Cardiac muscle cell (in vitro differentiated cells and primary cell): ENCODE measurements at regions not wholly inside any gene's neighbourhood (a gene's known extent, or its start where the extent isn't known, plus 50 kb on each side); places are given as distances from the start of the nearest gene placed in this dataset.
A peak's percentile ranks its signal among the peaks of the same experiment; 100 is the strongest.

Experiments used
- DNase-seq, 2 donors: peaks; one replicate each; pipeline versions ENCODE4 v3.0.0 to v3.0.0-alpha.2; 2010 to 2017; ENCODE audit warnings: low read depth in 1 of 2, low spot score in 1 of 2
- H3K27ac ChIP-seq: fragments of 200-600 bp; sonication (generic); 2 replicates; pipeline ENCODE4 v1.5.1; 2016
- H3K27me3 ChIP-seq: fragments of 200-600 bp; sonication (generic); 2 replicates; pipeline ENCODE4 v1.6.0; 2016; ENCODE audit warnings: control low read depth
- H3K36me3 ChIP-seq: fragments of 200-600 bp; sonication (generic); 2 replicates; pipeline ENCODE4 v1.5.1; 2016; ENCODE audit warnings: control low read depth
- H3K4me1 ChIP-seq: fragments of 200-600 bp; sonication (generic); 2 replicates; pipeline ENCODE4 v1.8.1; 2017; ENCODE audit warnings: low read depth, mild to moderate bottlenecking, mixed run types
- H3K4me3 ChIP-seq: fragments of 200-600 bp; sonication (generic); 2 replicates; pipeline ENCODE4 v1.5.1; 2016; ENCODE audit warnings: mild to moderate bottlenecking
- H3K9me3 ChIP-seq: fragments of 200-600 bp; sonication (generic); 2 replicates; pipeline ENCODE4 v1.5.1; 2017; ENCODE audit warnings: low read depth, mild to moderate bottlenecking, control low read depth
- TF ChIP-seq, protein P1 (sequence below): IDR thresholded peaks from 2 replicates; pipeline ENCODE4 v1.5.1; 2012; ENCODE audit warnings: low read depth, mild to moderate bottlenecking, low read length

DNA sequence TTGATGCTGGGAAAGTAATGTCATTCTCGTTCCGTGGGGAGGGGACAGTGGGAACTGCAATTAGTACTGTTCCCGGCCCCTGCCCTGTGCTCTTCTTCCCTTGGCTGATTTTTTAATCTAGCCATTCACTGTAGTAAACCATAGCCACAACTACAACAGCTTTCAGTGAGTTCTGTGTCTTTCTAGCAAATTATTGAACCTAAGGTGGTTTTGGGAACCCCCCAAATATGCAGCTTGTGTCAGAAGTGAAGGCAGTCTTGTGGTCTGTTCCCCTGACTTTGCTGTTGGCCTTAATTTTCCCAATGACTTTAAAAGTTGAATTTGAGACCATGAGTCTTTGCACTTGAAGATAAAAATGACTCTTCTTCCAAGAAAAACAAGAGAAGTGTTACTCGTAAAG, 114.3 kb upstream of the ETV6 start:
- TF ChIP-seq, protein P1, sequence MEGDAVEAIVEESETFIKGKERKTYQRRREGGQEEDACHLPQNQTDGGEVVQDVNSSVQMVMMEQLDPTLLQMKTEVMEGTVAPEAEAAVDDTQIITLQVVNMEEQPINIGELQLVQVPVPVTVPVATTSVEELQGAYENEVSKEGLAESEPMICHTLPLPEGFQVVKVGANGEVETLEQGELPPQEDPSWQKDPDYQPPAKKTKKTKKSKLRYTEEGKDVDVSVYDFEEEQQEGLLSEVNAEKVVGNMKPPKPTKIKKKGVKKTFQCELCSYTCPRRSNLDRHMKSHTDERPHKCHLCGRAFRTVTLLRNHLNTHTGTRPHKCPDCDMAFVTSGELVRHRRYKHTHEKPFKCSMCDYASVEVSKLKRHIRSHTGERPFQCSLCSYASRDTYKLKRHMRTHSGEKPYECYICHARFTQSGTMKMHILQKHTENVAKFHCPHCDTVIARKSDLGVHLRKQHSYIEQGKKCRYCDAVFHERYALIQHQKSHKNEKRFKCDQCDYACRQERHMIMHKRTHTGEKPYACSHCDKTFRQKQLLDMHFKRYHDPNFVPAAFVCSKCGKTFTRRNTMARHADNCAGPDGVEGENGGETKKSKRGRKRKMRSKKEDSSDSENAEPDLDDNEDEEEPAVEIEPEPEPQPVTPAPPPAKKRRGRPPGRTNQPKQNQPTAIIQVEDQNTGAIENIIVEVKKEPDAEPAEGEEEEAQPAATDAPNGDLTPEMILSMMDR: no peak
- no peak overlapping the region for H3K27ac ChIP-seq
- H3K4me1 ChIP-seq: no peaks in the 10 kb centered on the region
- no peaks in the 10 kb centered on the region for H3K27me3 ChIP-seq
- no peak for DNase-seq
- no peaks in the 10 kb centered on the region for H3K9me3 ChIP-seq
- no peak overlapping the region for H3K4me3 ChIP-seq
- no peaks in the 10 kb centered on the region for H3K36me3 ChIP-seq

- H3K4me1 ChIP-seq: no peaks in the 10 kb centered on the region
- TF ChIP-seq, protein P1: no peak
- DNase-seq: no peak
- no peaks in the 10 kb centered on the region for H3K27me3 ChIP-seq
- no peak overlapping the region for H3K4me3 ChIP-seq
- H3K9me3 ChIP-seq: no peaks in the 10 kb centered on the region
- no peaks in the 10 kb centered on the region for H3K36me3 ChIP-seq
- no peak overlapping the region for H3K27ac ChIP-seq
Observed at GRCh38 chr12:11539156-11539555, 110.3 kb upstream of the ETV6 start.

DNA sequence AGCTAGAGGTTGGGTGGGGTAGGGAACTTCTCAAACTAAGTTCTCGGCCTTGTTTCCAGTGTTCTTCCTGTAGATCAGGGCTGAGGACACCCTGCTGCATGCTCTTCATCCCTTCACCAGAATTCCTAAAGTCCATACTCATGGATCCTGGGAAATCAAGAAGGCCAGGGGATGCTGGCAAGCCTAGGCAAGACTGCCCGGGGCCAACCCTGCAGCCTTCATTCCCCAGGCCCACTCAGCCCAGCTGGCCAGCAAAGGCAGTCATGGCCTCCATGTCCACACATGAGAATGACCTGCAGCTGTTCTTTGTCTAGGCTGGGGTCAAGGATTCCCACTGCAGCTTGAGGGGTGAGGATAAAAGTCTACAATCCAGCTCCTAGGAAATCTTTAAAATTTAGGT, 109.3 kb upstream of the ETV6 start:
- DNase-seq: no peak
- Histone ChIP-seq H3K9me3 (no peaks in the 10 kb centered on the region), H3K27ac (no peak overlapping the region), H3K36me3 (no peaks in the 10 kb centered on the region), H3K27me3 (no peaks in the 10 kb centered on the region), H3K4me3 (no peak overlapping the region), H3K4me1 (peaks cover 2% of the 10 kb centered on the region)
- TF ChIP-seq, protein P1: no peak

- H3K27ac ChIP-seq: no peak overlapping the region
- H3K4me1 ChIP-seq: peaks cover 6% of the 10 kb centered on the region
- no peak overlapping the region for H3K4me3 ChIP-seq
- TF ChIP-seq, protein P1: no peak
- no peaks in the 10 kb centered on the region for H3K27me3 ChIP-seq
- H3K9me3 ChIP-seq: no peaks in the 10 kb centered on the region
- no peaks in the 10 kb centered on the region for H3K36me3 ChIP-seq
- DNase-seq: no peak
Observed at GRCh38 chr12:11540615-11541310, 108.7 kb upstream of the ETV6 start.

DNA sequence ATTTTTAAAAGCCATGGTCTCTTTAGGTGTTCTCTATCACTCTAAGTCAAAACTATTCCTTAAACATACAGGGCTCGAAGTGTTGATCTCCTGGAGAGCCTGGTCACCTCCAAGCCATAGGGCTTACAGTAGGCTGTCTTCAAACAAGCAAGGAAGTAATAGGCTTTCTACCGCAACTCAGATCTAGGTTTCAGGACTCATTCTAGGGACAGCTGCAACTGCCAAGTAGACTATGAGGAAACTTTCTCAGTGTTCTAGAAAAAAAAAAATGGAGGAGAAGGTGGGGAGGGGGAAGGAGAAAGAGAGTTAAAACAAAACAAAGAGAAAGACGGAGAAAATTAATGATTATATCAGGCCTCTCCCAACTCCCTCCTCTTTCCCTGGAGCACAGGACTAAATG, 106.9 kb upstream of the ETV6 start:
- no peaks in the 10 kb centered on the region for H3K9me3 ChIP-seq
- TF ChIP-seq, protein P1: no peak
- peak; percentile 2 to 9 for DNase-seq

More for the DNA sequence above, 106.9 kb upstream of the ETV6 start:
- Histone ChIP-seq H3K4me1 (peaks cover 6% of the 10 kb centered on the region), H3K27ac (no peak overlapping the region), H3K27me3 (no peaks in the 10 kb centered on the region), H3K36me3 (no peaks in the 10 kb centered on the region), H3K4me3 (no peak overlapping the region)
